PC-9 (cell line): ENCODE measurements at regions not wholly inside any gene's neighbourhood (a gene's known extent, or its start where the extent isn't known, plus 50 kb on each side); places are given as distances from the start of the nearest gene placed in this dataset.

Experiments used
- CTCF ChIP-seq: fragments of 200-600 bp; sonication (generic); conservative IDR thresholded peaks from 2 replicates; pipeline ENCODE4 v1.6.1; 2017; ENCODE audit warnings: mixed run types, antibody characterized with exemption, mild to moderate bottlenecking, moderate library complexity
- EZH2 ChIP-seq: fragments of 200-600 bp; sonication (generic); IDR thresholded peaks from 2 replicates; pipeline ENCODE4 v1.8.0; 2017; ENCODE audit warnings: antibody characterized with exemption, low read depth

GRCh38 chr21:26769613-26770188 is 75.5 kb downstream of the ADAMTS1 start:
- TF ChIP-seq CTCF (peak; percentile 45), EZH2 (no peak)
